ENCODE measurements at regions not wholly inside any gene's neighbourhood (a gene's known extent, or its start where the extent isn't known, plus 50 kb on each side); places are given as distances from the start of the nearest gene placed in this dataset.

GRCh38 chr12:113612076-113612728, 140.5 kb upstream of the LHX5 start:
- no peak for DNase-seq

DNA sequence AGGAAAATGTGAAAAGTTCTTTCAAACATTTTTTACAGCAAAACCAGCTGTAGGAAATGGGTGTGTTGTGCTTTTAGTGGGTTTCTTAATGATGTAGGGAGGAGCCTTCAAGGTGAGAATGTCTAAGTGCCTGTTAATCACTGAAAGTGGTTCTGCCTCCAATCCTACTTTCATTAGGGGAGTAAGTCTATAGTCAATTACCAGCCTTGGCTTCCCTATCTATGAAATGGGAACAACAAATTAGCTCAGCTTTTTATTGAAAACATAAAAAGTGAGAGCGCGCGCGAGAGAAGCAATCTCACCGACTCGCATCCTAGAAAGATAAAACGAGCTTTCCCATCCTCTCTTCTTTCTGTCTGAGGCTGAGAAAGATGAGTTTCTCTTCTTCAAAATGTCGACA, 140.0 kb upstream of the LHX5 start:
- DNase-seq: no peak

DNA sequence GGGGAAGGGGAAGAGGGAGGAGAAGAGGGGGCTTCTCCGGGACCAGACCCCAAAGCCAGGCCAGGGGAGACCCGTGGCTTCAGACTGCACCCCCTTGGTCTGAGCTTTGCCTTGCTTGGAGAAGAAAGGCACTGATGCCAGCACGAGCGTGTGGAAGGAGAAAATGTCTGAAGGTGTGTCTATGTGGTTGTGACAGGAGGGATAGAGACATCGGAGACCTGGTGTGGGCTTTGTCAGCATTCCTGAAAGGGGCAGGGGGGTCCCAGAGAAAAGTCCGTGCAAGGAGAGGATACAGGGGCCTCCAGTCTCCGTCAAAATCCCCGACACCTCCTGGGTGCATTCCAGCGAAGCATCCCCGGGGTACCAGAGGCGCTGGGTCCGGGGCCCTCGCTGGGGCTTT, 139.0 kb upstream of the LHX5 start:
- DNase-seq: no peak

- DNase-seq: no peak
These were observed 138.2 kb upstream of the LHX5 start for GRCh38 chr12:113609692-113610469.

- no peak for DNase-seq
These were observed 133.0 kb upstream of the LHX5 start for GRCh38 chr12:113604666-113605065.

DNA sequence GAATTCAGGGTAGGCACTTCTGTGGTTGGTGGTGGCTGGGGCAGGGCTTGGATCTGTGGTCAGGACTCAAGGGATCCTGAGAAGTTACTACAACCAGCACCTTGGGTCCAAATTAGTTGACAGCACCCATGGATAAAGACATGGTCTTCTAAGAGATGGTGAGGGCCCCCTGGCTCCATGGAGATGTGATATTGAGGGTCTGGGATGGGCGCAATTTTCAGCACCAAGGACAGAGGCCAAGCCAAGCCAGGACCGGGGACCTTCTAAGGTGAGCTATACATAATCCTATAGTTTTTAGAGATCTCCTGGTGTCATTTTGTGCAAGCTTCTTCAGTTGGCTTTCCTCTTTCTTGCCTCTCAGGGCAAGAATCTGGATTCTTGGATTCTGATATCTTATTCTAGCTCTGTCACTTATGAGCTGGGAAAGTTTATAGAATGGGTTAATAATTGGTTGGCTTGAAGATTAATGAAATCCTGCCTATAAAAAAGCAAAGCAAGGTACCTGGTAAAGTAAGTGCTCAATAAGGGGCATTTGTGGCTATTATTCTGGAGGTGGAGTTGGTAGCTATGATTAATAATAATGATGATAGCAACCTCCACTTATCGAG, 130.1 kb upstream of the LHX5 start:
- DNase-seq: no peak

DNA sequence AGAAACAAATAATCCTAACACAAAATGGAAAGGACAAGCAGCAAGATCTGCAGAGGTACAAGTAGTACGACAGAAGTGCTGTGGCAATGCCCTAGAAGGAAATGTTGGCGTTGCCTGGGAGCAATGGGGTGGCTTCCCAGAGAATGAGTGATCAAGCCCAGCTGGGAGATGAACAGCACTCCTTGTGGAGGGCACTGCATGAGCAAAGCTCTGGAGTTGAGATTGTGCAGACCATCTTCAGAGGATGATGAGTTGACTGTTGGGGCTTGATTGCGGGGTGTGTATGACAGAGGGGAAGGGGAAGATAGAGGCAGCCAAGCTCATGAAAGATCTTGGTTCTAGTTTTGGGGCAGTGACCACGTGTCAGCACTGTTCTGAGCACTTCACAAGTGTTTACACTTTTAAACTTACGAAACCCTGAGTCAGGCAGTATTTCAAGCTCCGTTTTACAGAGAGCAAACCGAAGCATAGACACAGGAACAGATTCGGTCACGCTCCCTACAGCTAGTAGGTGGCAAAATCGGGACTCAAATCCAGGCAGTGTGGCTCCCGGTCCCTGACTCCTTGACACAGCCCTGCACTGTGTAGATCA, 127.2 kb upstream of the LHX5 start:
- DNase-seq: no peak

DNA sequence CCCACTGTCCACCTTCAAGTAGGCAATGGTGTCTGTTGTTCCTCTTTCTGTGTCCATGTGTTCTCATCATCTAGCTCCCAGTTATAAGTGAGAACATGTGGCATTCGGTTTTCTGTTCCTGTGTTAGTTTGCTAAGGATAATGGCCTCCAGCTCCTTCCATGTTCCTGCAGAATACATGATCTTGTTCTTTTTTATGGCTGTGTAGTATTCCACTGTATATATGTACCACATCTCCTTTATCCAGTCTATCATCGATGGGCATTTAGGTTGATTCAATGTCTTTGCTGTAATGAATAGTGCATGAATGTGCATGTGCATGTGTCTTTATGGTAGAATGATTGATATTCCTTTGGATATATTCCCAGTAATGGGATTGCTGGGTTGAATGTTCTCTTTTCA, 123.3 kb upstream of the LHX5 start:
- DNase-seq: no peak

GRCh38 chr12:113591480-113591974, 119.9 kb upstream of the LHX5 start:
- DNase-seq: peak; percentile 82

DNA sequence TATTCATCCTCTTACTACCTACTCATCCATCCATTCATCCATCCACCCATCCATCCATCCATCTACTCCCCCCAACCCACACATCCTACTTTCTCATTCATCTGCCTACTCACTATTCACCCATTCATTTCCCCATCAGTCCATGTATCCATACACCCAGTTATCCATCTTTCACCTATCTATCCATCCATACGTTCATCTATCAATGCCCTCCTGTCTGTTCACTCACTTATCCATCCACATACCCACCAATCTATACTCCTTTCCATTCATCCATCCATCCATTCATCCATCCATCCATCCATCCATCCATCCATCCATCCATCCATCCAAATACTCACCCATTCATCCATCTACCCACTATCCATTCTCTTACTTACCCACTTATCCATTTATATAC, 117.8 kb upstream of the LHX5 start:
- DNase-seq: no peak

DNA sequence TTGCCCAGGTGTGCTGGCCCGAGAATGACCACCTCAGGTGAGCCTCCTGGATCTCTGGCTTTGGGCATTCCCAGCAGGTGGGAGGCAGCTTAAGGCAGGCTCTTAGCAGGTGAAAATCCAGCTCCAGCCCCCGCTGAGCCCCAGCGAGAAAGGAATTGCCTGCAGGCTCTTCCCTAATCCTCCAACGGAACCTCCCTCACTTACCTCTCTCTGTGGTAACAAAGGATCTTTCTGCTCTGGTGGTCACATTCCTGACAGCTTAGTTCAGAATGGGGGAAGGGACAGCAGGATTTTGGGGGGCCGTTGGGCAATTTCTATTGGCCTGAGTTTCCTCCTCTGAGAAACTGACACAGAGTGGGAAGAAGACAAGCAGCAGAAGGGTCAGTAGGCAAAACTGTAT, 116.0 kb upstream of the LHX5 start:
- no peak for DNase-seq

DNA sequence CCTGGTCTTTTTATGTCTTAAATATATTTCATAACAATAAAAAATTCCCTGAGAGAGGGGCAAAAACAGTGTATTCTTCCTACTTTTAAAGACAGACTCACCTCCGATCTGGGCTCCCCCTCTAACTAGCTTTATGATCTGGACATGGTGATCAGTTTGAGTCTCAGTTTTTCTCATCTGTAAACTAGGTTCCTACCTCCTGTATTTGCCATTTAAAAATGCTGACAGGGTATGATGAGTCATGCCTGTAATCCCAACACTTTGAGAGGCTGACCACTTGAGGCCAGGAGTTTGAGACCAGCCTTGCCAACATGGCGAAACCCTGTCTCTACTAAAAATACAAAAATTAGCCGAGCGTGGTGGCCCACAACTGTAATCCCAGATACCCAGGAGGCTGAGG, 114.8 kb upstream of the LHX5 start:
- DNase-seq: no peak

DNA sequence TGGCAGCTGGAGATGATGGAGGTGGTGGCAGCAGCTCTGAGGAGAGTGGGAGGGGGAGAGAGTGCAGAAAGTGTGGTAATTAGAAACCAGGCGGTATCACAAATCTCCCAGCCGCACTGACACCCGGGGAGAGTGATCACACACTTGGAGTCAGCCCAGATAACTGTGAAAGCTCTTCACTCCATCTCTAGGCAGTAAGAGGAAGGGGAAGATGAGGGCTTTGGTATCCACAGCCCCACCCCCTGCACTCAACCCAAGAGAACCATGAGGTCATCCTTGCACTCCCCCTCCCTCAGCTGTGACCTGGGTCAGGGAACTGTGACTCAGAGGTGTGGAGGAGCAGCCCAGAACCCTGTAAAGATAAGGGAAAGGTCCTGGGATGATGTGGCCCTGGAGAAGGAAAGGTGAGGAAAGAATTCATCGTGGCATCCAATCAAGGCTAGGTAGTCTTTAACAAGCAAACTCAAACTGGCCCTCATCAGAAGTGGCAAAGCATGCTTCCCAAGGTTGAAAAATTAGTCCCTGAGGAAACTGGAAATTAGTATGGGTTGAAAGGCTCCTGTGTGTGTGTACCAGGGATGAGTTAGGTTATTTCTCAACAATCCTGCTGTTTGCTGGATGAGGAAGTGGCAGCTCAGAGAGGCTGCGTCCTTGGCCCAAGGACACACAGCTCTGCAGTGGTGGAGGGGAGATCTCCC, 111.0 kb upstream of the LHX5 start:
- DNase-seq: peak; percentile 30

DNA sequence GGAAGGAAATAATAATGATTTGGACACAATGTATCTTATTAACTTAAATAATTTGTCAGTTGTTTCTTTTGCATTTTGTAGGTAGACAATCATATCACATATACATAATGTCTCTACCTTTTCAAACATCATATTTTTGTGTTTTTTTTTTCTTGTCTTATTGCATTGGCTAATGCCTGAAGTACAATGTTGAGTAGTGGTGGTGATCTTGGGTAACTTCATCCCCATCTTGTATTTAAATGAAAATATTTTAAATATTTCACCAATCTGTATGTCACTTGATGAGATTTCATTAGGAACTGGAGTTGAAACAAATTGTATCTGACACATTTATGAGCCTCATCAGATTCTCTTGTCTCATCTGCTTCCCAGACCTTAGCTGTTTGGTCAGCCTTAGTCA, 109.7 kb upstream of the LHX5 start:
- DNase-seq: no peak

GRCh38 chr12:113580437-113580836, 108.8 kb upstream of the LHX5 start:
- no peak for DNase-seq

DNA sequence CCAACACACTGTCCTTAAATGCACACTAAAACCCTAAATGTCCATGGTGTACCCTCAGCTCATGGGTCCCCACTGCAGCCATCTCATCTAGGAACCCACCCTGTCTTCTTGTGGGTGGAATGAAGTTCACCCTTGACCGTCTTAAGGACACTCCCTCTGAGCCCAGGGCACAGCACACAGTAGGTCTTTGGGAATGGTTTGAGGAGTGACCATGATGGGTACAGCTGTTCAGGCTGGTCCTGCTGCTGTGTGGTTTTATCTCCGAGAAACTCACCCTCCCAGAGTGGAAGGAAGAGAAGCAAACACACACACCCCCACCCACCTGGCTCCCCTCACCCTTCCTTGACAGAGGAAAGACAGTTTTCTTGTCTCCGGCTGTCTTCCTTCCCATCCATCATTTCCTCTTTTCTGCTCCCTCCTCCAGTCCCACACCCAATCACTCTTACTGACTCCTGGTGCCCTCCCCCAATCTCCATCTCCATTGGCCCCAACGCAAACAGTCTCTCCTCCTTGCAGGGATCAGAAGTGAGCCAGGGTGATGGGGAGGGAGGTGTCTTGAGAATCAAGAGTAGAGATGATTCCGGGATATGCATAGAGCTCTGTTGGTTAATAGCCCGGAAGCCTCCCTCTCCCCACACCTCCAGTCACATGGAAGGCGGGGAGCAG, 105.9 kb upstream of the LHX5 start:
- DNase-seq: no peak

DNA sequence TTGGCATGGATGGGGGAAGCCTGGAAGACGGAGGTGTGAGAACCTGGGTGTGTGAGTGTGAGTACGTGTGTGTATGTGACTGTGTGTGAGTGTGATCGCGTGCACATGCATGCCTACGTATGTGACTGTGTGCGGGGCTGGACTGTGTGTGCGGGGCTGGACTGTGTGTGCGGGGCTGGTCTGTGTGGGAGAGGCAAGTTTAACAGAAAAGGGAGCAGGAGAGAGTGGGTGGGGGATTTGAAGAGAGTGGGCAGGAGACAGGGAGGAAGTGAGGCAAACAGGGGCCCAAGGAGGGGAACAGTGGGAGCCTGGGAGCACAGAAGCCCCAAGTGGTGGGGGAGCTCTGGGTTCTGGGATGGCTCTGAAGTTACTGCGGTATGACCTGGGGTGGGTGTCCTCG, 103.7 kb upstream of the LHX5 start:
- DNase-seq: no peak

DNA sequence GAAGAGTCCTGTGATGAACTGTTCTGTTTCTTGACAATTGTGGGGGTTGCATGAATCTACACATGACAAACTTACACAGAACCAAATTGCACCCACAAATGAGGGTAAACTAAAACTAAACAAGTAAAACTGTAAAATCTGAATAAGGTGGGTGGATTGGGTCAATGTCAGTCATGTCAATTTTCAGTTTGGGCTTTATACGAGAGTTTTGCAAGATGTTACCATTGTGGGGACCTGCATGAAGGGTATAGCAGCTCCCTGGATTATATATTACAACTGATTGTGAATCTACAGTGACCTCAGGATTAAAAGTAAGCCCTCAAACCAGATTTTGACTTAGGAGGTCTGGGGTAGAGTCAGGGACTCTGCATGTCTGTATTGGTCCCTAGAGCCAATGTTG, 101.5 kb upstream of the LHX5 start:
- DNase-seq: no peak

DNA sequence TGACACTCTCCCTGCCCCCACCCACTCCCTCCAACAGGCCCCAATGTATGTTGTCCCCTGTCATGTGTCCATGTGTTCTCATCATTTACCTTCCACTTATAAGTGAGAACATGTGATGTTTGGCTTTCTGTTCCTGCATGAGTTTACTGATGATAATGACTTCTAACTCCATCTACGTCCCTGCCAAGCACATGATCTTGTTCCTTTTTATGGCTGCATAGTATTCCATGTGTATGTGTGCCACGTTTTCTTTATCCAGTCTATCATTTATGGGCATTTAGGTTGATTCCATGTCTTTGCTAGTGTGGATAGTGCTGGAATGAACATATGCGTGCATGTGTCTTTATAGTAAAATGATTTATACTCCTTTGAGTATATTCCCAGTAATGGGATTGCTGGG, 100.0 kb upstream of the LHX5 start:
- no peak for DNase-seq

GRCh38 chr12:113569806-113570205, 98.1 kb upstream of the LHX5 start:
- DNase-seq: no peak

DNA sequence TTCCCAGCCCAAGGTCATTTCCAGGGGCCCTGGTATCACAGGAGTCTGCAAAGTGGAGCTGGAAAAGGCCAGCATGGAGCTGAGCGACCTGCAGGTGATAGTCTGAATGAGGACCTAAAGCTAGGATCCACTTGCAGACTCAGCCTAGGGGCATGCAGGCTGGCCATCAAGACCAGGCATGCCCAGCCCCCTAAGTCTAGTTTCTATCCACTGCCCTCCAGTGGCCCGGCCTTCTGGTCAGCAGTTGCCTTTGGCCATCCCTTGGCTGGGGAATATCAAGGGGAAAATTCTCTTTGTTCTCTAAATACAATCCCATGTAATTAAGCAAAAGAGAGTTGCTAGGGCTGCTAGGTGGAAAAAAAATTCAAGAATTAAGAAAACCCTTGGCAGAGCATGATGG, 96.3 kb upstream of the LHX5 start:
- no peak for DNase-seq

DNA sequence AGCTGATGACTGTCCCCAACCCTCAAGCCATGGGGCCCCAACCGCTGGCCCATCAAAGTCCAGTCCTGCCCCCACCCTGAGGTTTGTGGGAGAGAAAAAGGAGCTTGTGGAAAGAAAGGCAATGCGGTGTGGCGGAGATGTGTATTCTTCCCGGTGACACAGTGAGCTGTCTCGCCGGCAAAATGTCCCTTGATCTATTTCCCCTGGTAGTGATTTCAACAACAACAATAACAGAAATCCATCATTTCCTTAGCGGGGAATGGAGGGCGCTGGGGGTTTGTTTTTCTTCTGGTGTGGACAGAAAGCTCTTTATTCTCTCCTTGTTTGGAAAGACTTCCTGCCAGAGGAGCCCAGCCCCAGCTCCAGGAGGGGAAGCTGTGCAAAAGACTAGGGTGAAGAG, 93.7 kb upstream of the LHX5 start:
- no peak for DNase-seq
